ENCODE measurements at regions not wholly inside any gene's neighbourhood (a gene's known extent, or its start where the extent isn't known, plus 50 kb on each side); places are given as distances from the start of the nearest gene placed in this dataset.

GRCh38 chr1:239575113-239575512, 188.7 kb downstream of the CHRM3 start:
- H3K27ac ChIP-seq (ENCODE audit: low read depth, low read length): no peak overlapping the region
- no peaks in the 10 kb centered on the region for H3K79me2 ChIP-seq (ENCODE audit: insufficient read depth, low read length)
- no peaks in the 10 kb centered on the region for H3K27me3 ChIP-seq (ENCODE audit: low read length)
- no peaks in the 10 kb centered on the region for H3K9me3 ChIP-seq (ENCODE audit: insufficient read depth, low read length)
- H3K36me3 ChIP-seq (ENCODE audit: low read length): no peaks in the 10 kb centered on the region
- no peaks in the 10 kb centered on the region for H3F3A ChIP-seq (ENCODE audit: insufficient read depth)
- no peak overlapping the region for H3K4me2 ChIP-seq (ENCODE audit: low read depth, low read length, poor library complexity, severe bottlenecking)
- H2AFZ ChIP-seq (ENCODE audit: low read depth, low read length, severe bottlenecking): no peak overlapping the region
- TF ChIP-seq CTCF (IDR thresholded peaks at IDR 0.05; ENCODE audit: insufficient read depth, low read length, poor library complexity, severe bottlenecking) (no peak), EZH2phosphoT487 (conservative IDR thresholded peaks at IDR 0.05; ENCODE audit: low read length) (no peak)
- H3K9me2 ChIP-seq (replicated peaks; ENCODE audit: insufficient read depth, low read length): no peaks in the 10 kb centered on the region
- no peak overlapping the region for H3K9ac ChIP-seq (ENCODE audit: low read length)
- no peaks in the 10 kb centered on the region for H4K20me1 ChIP-seq (ENCODE audit: low read depth, low read length)
- no peak overlapping the region for H3K4me3 ChIP-seq (ENCODE audit: insufficient read depth, low read length, poor library complexity, severe bottlenecking)

- Histone ChIP-seq H3K9me3 (ENCODE audit: insufficient read depth, low read length) (no peaks in the 10 kb centered on the region), H3K4me3 (ENCODE audit: insufficient read depth, low read length, poor library complexity, severe bottlenecking) (no peak overlapping the region), H2AFZ (ENCODE audit: low read depth, low read length, severe bottlenecking) (no peak overlapping the region), H3K9ac (ENCODE audit: low read length) (no peak overlapping the region), H4K20me1 (ENCODE audit: low read depth, low read length) (no peaks in the 10 kb centered on the region), H3K36me3 (ENCODE audit: low read length) (no peaks in the 10 kb centered on the region), H3K27me3 (ENCODE audit: low read length) (no peaks in the 10 kb centered on the region), H3K4me2 (ENCODE audit: low read depth, low read length, poor library complexity, severe bottlenecking) (no peak overlapping the region), H3K9me2 (replicated peaks; ENCODE audit: insufficient read depth, low read length) (no peaks in the 10 kb centered on the region), H3F3A (ENCODE audit: insufficient read depth) (no peaks in the 10 kb centered on the region), H3K79me2 (ENCODE audit: insufficient read depth, low read length) (no peaks in the 10 kb centered on the region), H3K27ac (ENCODE audit: low read depth, low read length) (no peak overlapping the region)
- no peak for TF ChIP-seq CTCF (IDR thresholded peaks at IDR 0.05; ENCODE audit: insufficient read depth, low read length, poor library complexity, severe bottlenecking)
- TF ChIP-seq EZH2phosphoT487 (conservative IDR thresholded peaks at IDR 0.05; ENCODE audit: low read length): no peak
Observed at GRCh38 chr1:239583536-239583935, 197.2 kb downstream of the CHRM3 start.

- TF ChIP-seq EZH2phosphoT487 (conservative IDR thresholded peaks at IDR 0.05; ENCODE audit: low read length): no peak
- no peak for TF ChIP-seq CTCF (IDR thresholded peaks at IDR 0.05; ENCODE audit: insufficient read depth, low read length, poor library complexity, severe bottlenecking)
- no peak overlapping the region for H3K27ac ChIP-seq (ENCODE audit: low read depth, low read length)
- no peaks in the 10 kb centered on the region for H3K9me2 ChIP-seq (replicated peaks; ENCODE audit: insufficient read depth, low read length)
- H3K4me3 ChIP-seq (ENCODE audit: insufficient read depth, low read length, poor library complexity, severe bottlenecking): no peak overlapping the region
- H2AFZ ChIP-seq (ENCODE audit: low read depth, low read length, severe bottlenecking): no peak overlapping the region
- no peak overlapping the region for H3K9ac ChIP-seq (ENCODE audit: low read length)
- H3K9me3 ChIP-seq (ENCODE audit: insufficient read depth, low read length): no peaks in the 10 kb centered on the region
- H3K79me2 ChIP-seq (ENCODE audit: insufficient read depth, low read length): no peaks in the 10 kb centered on the region
- H3K4me2 ChIP-seq (ENCODE audit: low read depth, low read length, poor library complexity, severe bottlenecking): no peak overlapping the region
- no peaks in the 10 kb centered on the region for H3K27me3 ChIP-seq (ENCODE audit: low read length)
- H4K20me1 ChIP-seq (ENCODE audit: low read depth, low read length): no peaks in the 10 kb centered on the region
- H3F3A ChIP-seq (ENCODE audit: insufficient read depth): no peaks in the 10 kb centered on the region
- no peaks in the 10 kb centered on the region for H3K36me3 ChIP-seq (ENCODE audit: low read length)
Observed at GRCh38 chr1:239586128-239586527, 199.8 kb downstream of the CHRM3 start.
